Renal cortical epithelial cell (primary cell): ENCODE measurements at regions not wholly inside any gene's neighbourhood (a gene's known extent, or its start where the extent isn't known, plus 50 kb on each side); places are given as distances from the start of the nearest gene placed in this dataset.

Experiments used
- DNase-seq: peaks from one replicate; pipeline ENCODE4 v3.0.0-alpha.2; 2011; ENCODE audit warnings: low read depth

GRCh38 chr3:170780955-170781354 is 89.0 kb downstream of the RPL22L1 start:
- DNase-seq, result peak; percentile 71

- no peak for DNase-seq
These were observed 89.5 kb downstream of the RPL22L1 start for GRCh38 chr3:170780471-170780870.

- no peak for DNase-seq
These were observed 91.5 kb downstream of the RPL22L1 start for GRCh38 chr3:170778240-170779217.

- no peak for DNase-seq
These were observed 92.5 kb downstream of the RPL22L1 start for GRCh38 chr3:170777564-170777926.

- DNase-seq, result no peak
These were observed 93.0 kb downstream of the RPL22L1 start for GRCh38 chr3:170776887-170777563.

GRCh38 chr3:170773682-170774425 is 96.1 kb downstream of the RPL22L1 start:
- no peak for DNase-seq

- no peak for DNase-seq
These were observed 97.8 kb downstream of the RPL22L1 start for GRCh38 chr3:170772175-170772574.

GRCh38 chr3:170768334-170768801 is 101.6 kb downstream of the RPL22L1 start:
- DNase-seq, result peak; percentile 63

GRCh38 chr3:170767576-170767941 is 102.4 kb downstream of the RPL22L1 start:
- DNase-seq, result no peak

GRCh38 chr3:170766823-170767575 is 103.0 kb downstream of the RPL22L1 start:
- DNase-seq, result no peak

- DNase-seq, result no peak
These were observed 103.7 kb downstream of the RPL22L1 start for GRCh38 chr3:170766253-170766652.

GRCh38 chr3:170765419-170766078 is 104.4 kb downstream of the RPL22L1 start:
- no peak for DNase-seq

- DNase-seq, result no peak
These were observed 106.0 kb downstream of the RPL22L1 start for GRCh38 chr3:170764017-170764416.

GRCh38 chr3:170762064-170762463 is 107.9 kb downstream of the RPL22L1 start:
- DNase-seq, result no peak

- no peak for DNase-seq
These were observed 108.9 kb downstream of the RPL22L1 start for GRCh38 chr3:170761103-170761502.

GRCh38 chr3:170760174-170760526 is 109.8 kb downstream of the RPL22L1 start:
- DNase-seq, result peak; percentile 83

GRCh38 chr3:170759511-170760173 is 110.4 kb downstream of the RPL22L1 start:
- no peak for DNase-seq

- no peak for DNase-seq
These were observed 113.0 kb downstream of the RPL22L1 start for GRCh38 chr3:170757038-170757437.

- DNase-seq, result no peak
These were observed 115.7 kb downstream of the RPL22L1 start for GRCh38 chr3:170754311-170754693.
